ENCODE measurements at regions not wholly inside any gene's neighbourhood (a gene's known extent, or its start where the extent isn't known, plus 50 kb on each side); places are given as distances from the start of the nearest gene placed in this dataset.

DNA sequence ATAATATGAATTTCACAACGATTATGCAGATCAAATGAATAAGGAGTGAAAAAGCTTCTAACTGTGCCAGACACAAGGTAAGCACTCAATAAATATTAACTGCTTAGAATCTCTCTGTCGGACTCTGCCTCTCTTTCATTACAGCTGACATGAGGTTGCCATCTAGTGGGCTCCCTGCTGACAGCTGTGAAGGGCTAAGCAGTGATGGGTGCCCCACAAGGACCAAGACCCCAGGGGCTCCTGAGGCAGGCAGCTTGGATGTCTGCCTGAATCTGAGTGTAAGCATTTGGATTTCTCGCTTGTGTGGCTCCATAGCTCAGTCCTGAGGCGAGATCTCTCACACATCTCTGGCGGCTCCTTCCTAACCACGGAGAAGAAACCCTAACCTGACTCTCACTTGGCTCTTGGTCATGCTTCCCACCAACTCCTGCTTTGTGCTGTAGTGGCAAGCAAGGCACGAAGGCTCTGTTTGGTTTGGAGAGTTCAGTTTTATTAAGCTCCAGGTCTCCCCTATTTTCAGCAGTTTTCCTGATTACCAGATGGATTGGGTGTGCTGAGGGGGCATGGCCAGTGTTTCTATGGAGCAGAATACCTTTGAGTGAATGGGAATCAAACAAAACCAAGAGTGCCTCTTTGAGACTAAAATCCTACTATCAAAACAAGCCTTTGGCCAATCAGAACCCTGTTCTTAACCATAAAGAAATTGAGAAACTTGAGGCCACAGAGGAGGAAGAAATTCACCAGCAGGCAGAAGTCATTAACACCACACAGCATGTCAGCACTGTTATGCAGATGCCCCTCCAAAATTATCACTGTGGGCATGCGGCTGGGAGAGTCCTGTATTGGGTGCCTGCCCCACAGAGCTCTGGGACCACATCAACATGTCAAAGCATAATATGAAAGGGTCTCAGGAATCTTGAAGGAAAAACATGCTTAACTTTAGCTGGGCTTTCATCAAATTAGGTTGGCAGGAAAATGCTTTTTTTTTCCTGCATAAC, 152.8 kb upstream of the NTM start:
- no peak for DNase-seq (ENCODE audit: extremely low read depth in 1 of 11, low read depth in 9 of 11, low spot score in 4 of 11)

DNA sequence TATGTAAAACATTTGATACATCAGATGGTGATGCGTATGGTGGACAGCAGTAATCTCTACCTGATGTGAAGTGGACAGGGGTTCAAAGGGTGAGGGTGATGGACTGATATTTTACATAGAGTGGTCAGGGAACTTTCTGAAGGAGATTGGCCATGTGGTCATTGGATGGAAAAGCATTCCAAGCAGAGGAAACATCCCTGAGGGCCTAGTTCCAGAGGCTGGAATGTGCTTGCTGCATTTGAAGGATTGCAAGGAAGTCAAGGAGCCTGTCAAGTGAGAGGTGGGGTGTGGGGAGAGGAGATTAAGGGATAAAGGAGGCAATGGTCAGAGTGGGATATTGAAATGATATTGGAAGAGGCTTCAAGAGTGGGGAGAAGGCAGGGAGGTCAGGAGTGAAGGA, 151.9 kb upstream of the NTM start:
- DNase-seq (ENCODE audit: extremely low read depth in 1 of 11, low read depth in 9 of 11, low spot score in 4 of 11) = no peak

GRCh38 chr11:131219646-131220045, 150.8 kb upstream of the NTM start:
- no peak for DNase-seq (ENCODE audit: extremely low read depth in 1 of 11, low read depth in 9 of 11, low spot score in 4 of 11)

GRCh38 chr11:131223198-131223991, 147.0 kb upstream of the NTM start:
- no peak for DNase-seq (ENCODE audit: extremely low read depth in 1 of 11, low read depth in 9 of 11, low spot score in 4 of 11)

DNA sequence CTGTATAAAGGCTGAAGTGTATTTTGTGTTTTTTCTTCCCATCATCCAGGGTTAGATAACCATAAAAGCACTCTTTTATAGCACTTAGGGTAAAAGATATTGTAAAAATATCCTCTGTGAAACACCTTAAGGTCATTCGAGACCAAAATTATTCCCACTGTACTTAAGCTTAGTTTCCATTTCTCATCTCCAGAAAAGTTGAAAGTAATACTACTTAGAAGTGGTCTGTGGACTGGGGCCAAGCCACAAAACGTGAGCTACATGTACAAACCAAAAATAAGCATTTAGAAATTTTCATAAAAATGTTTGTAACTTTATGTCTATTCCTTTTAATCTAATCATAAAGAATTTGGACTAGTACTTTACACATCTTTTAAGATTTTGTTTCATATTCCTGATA, 142.0 kb upstream of the NTM start:
- no peak for DNase-seq (ENCODE audit: extremely low read depth in 1 of 11, low read depth in 9 of 11, low spot score in 4 of 11)

GRCh38 chr11:131229221-131229620, 141.2 kb upstream of the NTM start:
- DNase-seq (ENCODE audit: extremely low read depth in 1 of 11, low read depth in 9 of 11, low spot score in 4 of 11) = no peak

GRCh38 chr11:131231317-131231940, 139.0 kb upstream of the NTM start:
- DNase-seq (ENCODE audit: extremely low read depth in 1 of 11, low read depth in 9 of 11, low spot score in 4 of 11) = no peak

DNA sequence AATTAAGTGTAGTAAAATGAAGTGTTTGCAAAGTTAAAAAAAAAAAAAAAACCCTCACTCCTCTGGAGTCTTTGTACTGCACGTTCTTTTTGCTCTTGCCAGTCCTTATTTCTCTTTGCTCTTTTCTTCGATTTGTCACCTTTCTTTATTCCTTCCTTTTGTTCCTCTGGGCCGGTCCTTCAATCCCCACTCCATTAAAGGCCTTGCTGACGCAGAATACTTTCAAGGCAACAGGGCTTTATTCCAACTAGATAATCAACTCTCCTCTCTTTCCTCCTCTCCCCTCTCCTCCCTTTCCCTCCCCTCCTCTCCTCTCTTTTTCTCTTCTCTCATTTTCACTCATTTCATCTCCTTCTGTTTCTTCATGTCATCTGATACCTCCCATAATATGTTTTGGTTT, 138.2 kb upstream of the NTM start:
- no peak for DNase-seq (ENCODE audit: extremely low read depth in 1 of 11, low read depth in 9 of 11, low spot score in 4 of 11)

GRCh38 chr11:131234221-131234620, 136.2 kb upstream of the NTM start:
- DNase-seq (ENCODE audit: extremely low read depth in 1 of 11, low read depth in 9 of 11, low spot score in 4 of 11) = no peak

- DNase-seq (ENCODE audit: extremely low read depth in 1 of 11, low read depth in 9 of 11, low spot score in 4 of 11) = no peak
Measured at GRCh38 chr11:131235328-131236298, 134.8 kb upstream of the NTM start.

DNA sequence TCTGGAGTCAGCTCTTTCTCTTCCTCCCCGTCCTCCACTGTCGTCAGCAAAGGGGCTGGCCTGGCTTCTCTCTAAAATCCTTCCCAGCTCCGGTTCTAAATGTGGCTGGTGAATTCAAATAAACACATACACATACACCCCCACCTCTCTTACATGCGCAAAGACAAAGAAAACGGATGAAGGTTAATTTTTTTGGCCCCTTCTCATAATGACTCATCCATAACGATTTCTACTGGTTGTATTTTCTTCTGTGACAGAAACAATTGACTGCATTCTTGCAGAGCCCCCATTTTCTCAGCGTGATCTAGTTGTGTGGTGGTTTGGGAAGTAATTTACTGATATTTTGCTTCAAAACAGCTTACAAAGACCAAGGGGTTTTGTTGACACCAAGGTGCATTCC, 130.0 kb upstream of the NTM start:
- no peak for DNase-seq (ENCODE audit: extremely low read depth in 1 of 11, low read depth in 9 of 11, low spot score in 4 of 11)

DNA sequence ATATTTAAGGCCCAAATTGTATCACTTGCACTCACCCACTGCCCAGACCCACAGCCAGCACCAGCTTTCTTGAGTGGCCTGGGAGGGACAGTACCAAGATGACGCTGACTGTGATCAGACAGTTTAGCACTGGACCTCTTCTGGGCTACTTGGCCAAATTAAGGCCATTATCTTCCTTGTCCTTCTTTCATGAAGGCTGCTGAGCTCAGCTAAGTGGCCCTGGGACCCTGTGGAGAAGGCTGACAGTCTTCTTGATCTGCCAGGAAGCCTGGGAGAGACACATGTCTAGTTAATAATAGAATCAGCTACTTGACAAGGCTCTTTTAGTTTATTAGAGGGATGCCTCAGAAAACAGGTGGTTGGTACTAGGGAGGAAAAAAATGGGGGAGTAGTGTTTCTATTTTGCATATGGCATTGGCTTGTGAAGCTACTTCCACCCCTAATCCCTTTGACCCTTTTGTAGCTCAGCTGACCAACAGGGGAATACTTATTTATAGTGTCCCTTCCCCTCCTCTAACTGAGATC, 127.9 kb upstream of the NTM start:
- DNase-seq (ENCODE audit: extremely low read depth in 1 of 11, low read depth in 9 of 11, low spot score in 4 of 11) = no peak

GRCh38 chr11:131246156-131246555, 124.3 kb upstream of the NTM start:
- DNase-seq (ENCODE audit: extremely low read depth in 1 of 11, low read depth in 9 of 11, low spot score in 4 of 11) = no peak

DNA sequence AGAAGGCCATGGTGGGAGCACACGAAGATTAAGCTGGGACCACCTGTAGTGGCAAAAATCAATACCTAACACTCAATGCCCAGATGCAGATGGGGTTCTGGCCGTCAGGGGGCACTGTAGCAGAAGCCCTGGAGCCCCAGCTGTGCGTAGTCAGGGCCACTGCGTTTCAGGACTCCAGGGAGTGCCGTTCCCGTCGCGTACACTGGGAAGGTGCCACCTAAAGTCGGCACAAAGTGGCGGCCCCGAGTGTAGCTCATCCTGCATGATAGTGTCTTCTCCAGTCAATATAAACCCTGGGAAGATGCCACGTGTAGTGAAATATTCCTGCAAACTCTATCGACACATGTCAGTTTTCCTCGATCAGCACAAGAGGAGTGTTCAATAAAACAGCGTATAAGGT, 123.8 kb upstream of the NTM start:
- DNase-seq (ENCODE audit: extremely low read depth in 1 of 11, low read depth in 9 of 11, low spot score in 4 of 11) = peak in 9 of 11 donors; percentile 16 to 41 (median 32)

DNA sequence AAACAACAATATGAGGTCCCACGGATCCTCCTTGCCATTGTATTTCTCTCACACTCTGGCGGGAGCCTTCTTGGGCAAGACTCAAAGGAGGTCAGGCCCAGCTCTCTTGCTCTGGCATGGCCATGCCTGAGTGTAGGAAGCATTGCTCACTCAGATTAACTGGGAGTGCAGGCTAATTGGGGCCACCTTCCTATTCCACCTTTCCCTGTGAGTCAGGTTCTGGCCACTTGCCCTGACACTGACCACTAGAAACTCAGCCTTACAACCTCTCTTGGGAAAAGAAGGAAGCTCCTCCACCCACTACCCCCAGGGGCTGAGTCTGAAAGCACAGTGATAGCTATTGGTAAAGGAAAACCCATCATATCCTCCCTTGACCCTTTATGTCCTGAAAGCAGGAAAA, 121.8 kb upstream of the NTM start:
- DNase-seq (ENCODE audit: extremely low read depth in 1 of 11, low read depth in 9 of 11, low spot score in 4 of 11) = no peak

DNA sequence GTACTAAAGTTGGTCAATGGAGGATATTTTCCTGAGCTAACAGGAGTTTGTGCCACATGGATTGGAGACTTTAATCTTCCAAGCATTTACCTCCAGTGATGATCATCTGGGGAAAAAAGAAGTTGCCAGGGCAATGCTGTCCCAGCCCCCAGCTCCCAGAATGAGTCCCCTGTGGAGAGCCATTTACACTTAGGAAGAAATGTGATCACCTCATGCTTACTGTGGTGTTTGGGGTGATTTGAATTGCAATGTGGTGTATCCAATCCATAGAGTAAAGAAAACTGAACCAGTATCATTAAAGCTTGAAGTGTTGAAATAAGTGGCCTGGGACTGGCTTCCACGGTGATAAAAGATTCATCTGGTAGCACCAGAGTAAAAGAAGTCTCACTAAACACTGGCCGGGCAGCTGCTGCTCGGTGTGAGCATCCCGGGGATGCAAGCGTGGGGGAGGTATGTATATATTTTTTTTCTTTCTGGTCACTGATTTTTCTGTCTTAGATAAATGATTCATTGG, 117.2 kb upstream of the NTM start:
- no peak for DNase-seq (ENCODE audit: extremely low read depth in 1 of 11, low read depth in 9 of 11, low spot score in 4 of 11)

DNA sequence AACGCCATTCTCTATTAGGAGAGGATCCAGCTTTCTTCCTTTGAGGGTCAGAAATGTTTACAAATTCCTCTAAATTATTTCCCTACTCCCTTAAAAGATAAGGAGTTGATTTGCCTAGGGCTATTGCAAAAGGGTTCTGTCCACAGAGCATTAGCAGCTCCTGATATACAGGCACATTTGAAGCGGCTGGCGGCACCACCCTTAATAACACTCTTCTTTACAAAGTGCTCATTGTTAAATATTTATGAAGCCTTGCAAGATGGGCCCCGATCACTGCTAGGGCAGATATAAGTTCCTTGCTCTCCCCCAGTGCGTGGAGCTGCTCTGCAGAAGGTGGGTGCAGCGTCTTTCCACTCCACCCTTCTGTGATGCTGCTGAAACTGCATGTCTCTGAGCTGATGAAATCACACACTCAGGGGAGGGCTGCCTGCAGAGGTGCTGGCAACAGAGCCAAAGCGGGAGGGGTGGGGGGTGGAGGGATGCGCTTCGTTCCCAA, 116.7 kb upstream of the NTM start:
- no peak for DNase-seq (ENCODE audit: extremely low read depth in 1 of 11, low read depth in 9 of 11, low spot score in 4 of 11)

DNA sequence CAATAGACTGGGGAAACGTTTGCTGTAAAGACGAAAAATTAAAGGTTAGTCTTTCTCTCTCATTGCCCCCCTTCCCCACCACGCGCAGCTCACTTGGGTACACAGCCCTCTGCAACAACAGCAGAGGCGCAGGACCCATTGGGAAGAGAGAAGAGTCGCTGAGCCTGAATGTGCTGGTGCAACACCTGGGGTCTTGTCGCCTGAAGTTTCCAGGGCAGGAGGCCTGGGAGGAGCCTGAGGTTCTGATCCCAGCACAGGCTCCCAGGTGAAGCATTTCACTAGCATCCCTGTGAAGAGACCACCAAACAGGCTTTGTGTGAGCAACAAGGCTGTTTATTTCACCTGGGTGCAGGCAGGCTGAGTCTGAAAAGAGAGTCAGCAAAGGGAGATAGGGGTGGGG, 116.2 kb upstream of the NTM start:
- DNase-seq (ENCODE audit: extremely low read depth in 1 of 11, low read depth in 9 of 11, low spot score in 4 of 11) = no peak
